GM21515 (cell line): ENCODE measurements at regions not wholly inside any gene's neighbourhood (a gene's known extent, or its start where the extent isn't known, plus 50 kb on each side); places are given as distances from the start of the nearest gene placed in this dataset.
"Not testable (repeated sequence)": the region's sequence is repeated elsewhere in the genome, so short reads cannot be mapped to it uniquely, and the experiment has no call there.

Source experiments
- ATAC-seq: cut with Tn5 transposase; IDR thresholded peaks from one replicate; pipeline ENCODE4 v1.9.1; 2021; ENCODE audit not compliant: unreplicated experiment

DNA sequence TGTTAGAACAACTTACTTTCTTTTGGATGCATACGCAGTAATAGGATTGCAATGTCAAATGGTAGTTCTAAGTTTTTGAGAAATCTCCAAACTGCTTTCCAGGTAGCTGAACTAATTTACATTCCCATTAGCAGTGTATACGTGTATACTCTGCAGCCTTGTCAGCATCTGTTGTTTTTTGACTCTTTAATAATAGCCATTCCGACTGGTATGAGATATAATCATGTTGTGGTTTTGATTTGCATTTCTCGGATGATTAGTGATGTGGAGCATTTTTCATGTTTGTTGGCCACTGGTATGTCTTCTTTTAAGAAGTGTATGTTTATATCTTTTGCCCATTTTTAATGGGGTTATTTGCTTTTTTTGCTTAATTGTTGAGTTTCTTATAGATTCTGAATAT is 76.9 kb upstream of the HNRNPA1L2 start:
- peak; percentile 83 for ATAC-seq

- peak; percentile 74 for ATAC-seq
These were observed 72.2 kb upstream of the HNRNPA1L2 start for GRCh38 chr13:52569904-52570602.

DNA sequence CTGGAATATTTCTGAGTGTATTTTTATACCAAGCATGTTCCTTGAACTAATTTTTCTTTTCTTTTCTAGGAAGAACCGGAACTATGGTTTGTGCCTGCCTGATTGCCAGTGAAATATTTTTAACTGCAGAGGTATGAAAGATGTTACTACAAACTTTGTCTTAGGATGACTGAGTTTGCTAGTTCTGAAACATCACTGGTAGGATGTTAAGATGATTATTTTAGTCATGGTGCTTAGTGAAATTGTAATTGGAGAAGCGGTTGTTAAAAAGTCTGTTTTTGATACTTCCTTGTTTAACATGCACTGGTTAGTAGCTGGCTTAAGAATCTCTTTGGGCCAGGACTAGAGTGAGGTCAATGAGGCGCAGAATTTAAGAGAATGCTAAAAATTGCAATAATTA is 71.1 kb upstream of the HNRNPA1L2 start:
- not testable (repeated sequence) for ATAC-seq

GRCh38 chr13:52582962-52583361 is 59.3 kb upstream of the HNRNPA1L2 start:
- ATAC-seq, result peak; percentile 80
